Ecto neural progenitor cell (in vitro differentiated cells): ENCODE measurements at regions not wholly inside any gene's neighbourhood (a gene's known extent, or its start where the extent isn't known, plus 50 kb on each side); places are given as distances from the start of the nearest gene placed in this dataset.
"Not testable (repeated sequence)": the region's sequence is repeated elsewhere in the genome, so short reads cannot be mapped to it uniquely, and the experiment has no call there.

Experiments
- DNase-seq: peaks from one replicate; pipeline ENCODE4 v3.0.0-alpha.2; 2018; ENCODE audit warnings: low spot score

- DNase-seq, result no peak
These were observed 121.6 kb upstream of the SEMA3C start for GRCh38 chr7:81040496-81040895.

GRCh38 chr7:81036871-81037270 lies 118.0 kb upstream of the SEMA3C start:
- DNase-seq, result no peak

- no peak for DNase-seq
These were observed 117.2 kb upstream of the SEMA3C start for GRCh38 chr7:81036057-81036456.

GRCh38 chr7:81031996-81032395 lies 113.1 kb upstream of the SEMA3C start:
- DNase-seq, result no peak

GRCh38 chr7:81031243-81031642 lies 112.4 kb upstream of the SEMA3C start:
- no peak for DNase-seq

GRCh38 chr7:81030472-81030871 lies 111.6 kb upstream of the SEMA3C start:
- no peak for DNase-seq

- no peak for DNase-seq
These were observed 110.7 kb upstream of the SEMA3C start for GRCh38 chr7:81029511-81029910.

GRCh38 chr7:81025360-81025759 lies 106.5 kb upstream of the SEMA3C start:
- DNase-seq, result no peak

- DNase-seq, result no peak
These were observed 96.1 kb upstream of the SEMA3C start for GRCh38 chr7:81014908-81015307.

GRCh38 chr7:81014266-81014665 lies 95.4 kb upstream of the SEMA3C start:
- DNase-seq, result no peak

GRCh38 chr7:81013083-81013817 lies 94.4 kb upstream of the SEMA3C start:
- DNase-seq, result no peak

- no peak for DNase-seq
These were observed 90.0 kb upstream of the SEMA3C start for GRCh38 chr7:81008901-81009300.

GRCh38 chr7:81007051-81007450 lies 88.2 kb upstream of the SEMA3C start:
- no peak for DNase-seq

- no peak for DNase-seq
These were observed 86.4 kb upstream of the SEMA3C start for GRCh38 chr7:81005254-81005653.

- no peak for DNase-seq
These were observed 85.2 kb upstream of the SEMA3C start for GRCh38 chr7:81004098-81004497.

GRCh38 chr7:81003326-81003725 lies 84.5 kb upstream of the SEMA3C start:
- no peak for DNase-seq

GRCh38 chr7:81002421-81002820 lies 83.6 kb upstream of the SEMA3C start:
- DNase-seq, result no peak

GRCh38 chr7:80999771-81000170 lies 80.9 kb upstream of the SEMA3C start:
- no peak for DNase-seq

GRCh38 chr7:80999100-80999499 lies 80.2 kb upstream of the SEMA3C start:
- no peak for DNase-seq

- DNase-seq, result no peak
These were observed 79.0 kb upstream of the SEMA3C start for GRCh38 chr7:80997841-80998240.

- not testable (repeated sequence) for DNase-seq
These were observed 77.4 kb upstream of the SEMA3C start for GRCh38 chr7:80996236-80996635.

GRCh38 chr7:80991654-80992053 lies 72.8 kb upstream of the SEMA3C start:
- no peak for DNase-seq

GRCh38 chr7:80984619-80985018 lies 65.8 kb upstream of the SEMA3C start:
- DNase-seq, result no peak

GRCh38 chr7:80981405-80981804 lies 62.6 kb upstream of the SEMA3C start:
- DNase-seq, result no peak
